ENCODE measurements at regions not wholly inside any gene's neighbourhood (a gene's known extent, or its start where the extent isn't known, plus 50 kb on each side); places are given as distances from the start of the nearest gene placed in this dataset.

GRCh38 chr1:182121787-182122186 lies 60.3 kb upstream of the ZNF648 start:
- no peak for DNase-seq (ENCODE audit: low read depth)

DNA sequence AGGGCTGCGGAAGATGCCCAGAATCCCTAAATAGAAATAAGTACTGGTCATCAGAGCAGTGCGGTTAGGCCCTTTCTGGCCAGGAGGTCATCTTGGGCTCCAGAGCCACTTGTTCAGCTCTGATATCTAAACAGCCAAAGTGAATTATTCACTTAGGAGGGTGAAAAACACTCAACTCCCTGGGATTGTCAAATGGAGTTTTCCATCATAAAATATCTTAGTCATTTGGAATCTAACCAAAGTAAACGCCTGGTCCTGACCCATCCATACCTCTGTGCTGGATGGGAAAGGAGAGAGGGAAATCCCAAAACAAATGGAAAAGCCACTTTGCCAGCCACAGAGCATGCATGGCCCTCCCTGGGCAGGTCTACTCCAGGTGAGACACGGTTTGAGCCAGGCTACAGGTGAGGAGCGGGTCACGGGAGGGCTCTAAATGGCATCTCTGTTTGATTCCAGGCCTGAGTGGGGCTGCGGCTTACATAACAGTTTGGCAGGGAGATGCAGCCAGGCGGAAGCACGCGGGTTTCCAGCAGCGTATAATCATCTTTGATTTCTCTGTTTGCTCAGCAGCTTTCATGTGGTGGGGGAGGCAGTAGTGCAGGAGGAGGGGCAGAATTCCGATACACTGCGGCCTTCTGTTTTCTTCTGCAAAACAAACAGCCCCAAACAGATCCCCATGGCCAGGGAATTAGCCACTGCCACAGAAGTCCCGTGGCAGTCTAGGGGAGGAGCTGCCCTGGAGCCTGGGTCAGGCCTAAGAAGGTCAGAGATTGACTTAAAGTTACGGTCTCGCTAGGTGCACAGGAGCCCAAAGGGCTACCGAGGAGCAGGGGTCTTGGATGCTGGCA lies 59.1 kb upstream of the ZNF648 start:
- DNase-seq (ENCODE audit: low read depth) = peak; percentile 69

GRCh38 chr1:182119631-182120030 lies 58.1 kb upstream of the ZNF648 start:
- no peak for DNase-seq (ENCODE audit: low read depth)

GRCh38 chr1:182118851-182119250 lies 57.3 kb upstream of the ZNF648 start:
- no peak for DNase-seq (ENCODE audit: low read depth)

- DNase-seq (ENCODE audit: low read depth) = no peak
These were observed 53.1 kb upstream of the ZNF648 start for GRCh38 chr1:182114627-182115023.

- no peak for DNase-seq (ENCODE audit: low read depth)
These were observed 52.5 kb upstream of the ZNF648 start for GRCh38 chr1:182113879-182114626.

DNA sequence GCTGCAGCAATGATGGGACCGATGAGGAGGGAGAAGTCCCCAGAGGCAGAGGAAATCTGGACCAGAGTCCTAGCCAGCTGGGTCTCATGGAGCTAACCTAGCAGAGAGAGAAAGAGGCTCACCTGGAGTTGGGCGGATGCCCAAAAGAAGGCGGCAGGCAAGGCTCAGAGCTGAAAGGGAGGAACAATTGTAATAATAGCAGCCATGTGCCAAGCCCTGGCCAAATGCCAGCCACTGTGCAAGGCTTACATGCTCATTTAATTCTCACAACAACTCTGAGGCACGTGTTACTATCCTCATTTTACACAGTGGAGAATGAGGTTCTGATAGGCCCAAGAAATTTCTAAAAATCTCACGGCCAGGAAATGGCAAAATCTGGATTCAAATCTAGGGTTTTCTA lies 50.0 kb upstream of the ZNF648 start:
- no peak for DNase-seq (ENCODE audit: low read depth)

Data from stromal cell of bone marrow (primary cell).